Endodermal cell (in vitro differentiated cells): ENCODE measurements at regions not wholly inside any gene's neighbourhood (a gene's known extent, or its start where the extent isn't known, plus 50 kb on each side); places are given as distances from the start of the nearest gene placed in this dataset.

Source experiments
- DNase-seq: peaks from one replicate; pipeline ENCODE4 v3.0.0-alpha.2; 2017
- H3K27ac ChIP-seq: 2 replicates; pipeline ENCODE4 v1.5.1; 2013; ENCODE audit warnings: mild to moderate bottlenecking, low read depth, low read length, moderate library complexity
- H3K27me3 ChIP-seq: 2 replicates; pipeline ENCODE4 v1.6.1; 2013; ENCODE audit warnings: mild to moderate bottlenecking, low read length, moderate library complexity; ENCODE audit not compliant: insufficient read depth, control insufficient read depth, poor library complexity, severe bottlenecking
- H3K36me3 ChIP-seq: 2 replicates; pipeline ENCODE4 v1.7.0; 2013; ENCODE audit warnings: mild to moderate bottlenecking, low read length, moderate library complexity; ENCODE audit not compliant: control insufficient read depth, insufficient read depth
- H3K4me1 ChIP-seq: one replicate; pipeline ENCODE4 v1.7.0; 2013; ENCODE audit warnings: low read length; ENCODE audit not compliant: control insufficient read depth, insufficient read depth
- H3K4me3 ChIP-seq: 2 replicates; pipeline ENCODE4 v1.5.1; 2013; ENCODE audit warnings: mild to moderate bottlenecking, low read length, moderate library complexity
- H3K9ac ChIP-seq: 2 replicates; pipeline ENCODE4 v1.6.1; 2013; ENCODE audit warnings: mild to moderate bottlenecking, low read length, moderate library complexity; ENCODE audit not compliant: poor library complexity, severe bottlenecking; ENCODE audit errors: extremely low read depth
- H3K9me3 ChIP-seq: 2 replicates; pipeline ENCODE4 v1.6.1; 2013; ENCODE audit warnings: mild to moderate bottlenecking, low read length, moderate library complexity; ENCODE audit not compliant: control insufficient read depth
- H3K27ac Mint-ChIP-seq: 2 replicates; pipeline ENCODE4 v1.8.0; 2020; ENCODE audit warnings: mixed read lengths
- H3K27me3 Mint-ChIP-seq: 2 replicates; pipeline ENCODE4 v1.8.0; 2021; ENCODE audit warnings: mild to moderate bottlenecking, mixed read lengths; ENCODE audit not compliant: insufficient read depth
- H3K36me3 Mint-ChIP-seq: 2 replicates; pipeline ENCODE4 v1.8.0; 2020; ENCODE audit warnings: low read depth, mixed read lengths
- H3K4me1 Mint-ChIP-seq: 2 replicates; pipeline ENCODE4 v1.8.0; 2020; ENCODE audit warnings: mixed read lengths
- H3K4me3 Mint-ChIP-seq: 2 replicates; pipeline ENCODE4 v1.8.0; 2020; ENCODE audit warnings: mild to moderate bottlenecking, moderate library complexity, mixed read lengths
- H3K9me3 Mint-ChIP-seq: 2 replicates; pipeline ENCODE4 v1.8.0; 2020; ENCODE audit warnings: mild to moderate bottlenecking, mixed read lengths
- WGBS, 2 experiments: methylation state at CpG; one replicate each; pipeline versions ENCODE4 v1.1.5 to v1.1.7; 2013; ENCODE audit warnings: missing lambda C conversion rate in 2 of 2, mixed read lengths in 1 of 2; ENCODE audit not compliant: insufficient coverage in 1 of 2, insufficient read length in 1 of 2; 5-methylcytosine and 5-hydroxymethylcytosine counted together
- TF ChIP-seq, protein P1 (sequence below): fragments of 200-600 bp; sonication (generic); conservative IDR thresholded peaks from 2 replicates; pipeline ENCODE4 v1.5.0; 2021; ENCODE audit warnings: antibody characterized with exemption, mild to moderate bottlenecking

- no peaks in the 10 kb centered on the region for H3K36me3 ChIP-seq
- TF ChIP-seq, protein P1, sequence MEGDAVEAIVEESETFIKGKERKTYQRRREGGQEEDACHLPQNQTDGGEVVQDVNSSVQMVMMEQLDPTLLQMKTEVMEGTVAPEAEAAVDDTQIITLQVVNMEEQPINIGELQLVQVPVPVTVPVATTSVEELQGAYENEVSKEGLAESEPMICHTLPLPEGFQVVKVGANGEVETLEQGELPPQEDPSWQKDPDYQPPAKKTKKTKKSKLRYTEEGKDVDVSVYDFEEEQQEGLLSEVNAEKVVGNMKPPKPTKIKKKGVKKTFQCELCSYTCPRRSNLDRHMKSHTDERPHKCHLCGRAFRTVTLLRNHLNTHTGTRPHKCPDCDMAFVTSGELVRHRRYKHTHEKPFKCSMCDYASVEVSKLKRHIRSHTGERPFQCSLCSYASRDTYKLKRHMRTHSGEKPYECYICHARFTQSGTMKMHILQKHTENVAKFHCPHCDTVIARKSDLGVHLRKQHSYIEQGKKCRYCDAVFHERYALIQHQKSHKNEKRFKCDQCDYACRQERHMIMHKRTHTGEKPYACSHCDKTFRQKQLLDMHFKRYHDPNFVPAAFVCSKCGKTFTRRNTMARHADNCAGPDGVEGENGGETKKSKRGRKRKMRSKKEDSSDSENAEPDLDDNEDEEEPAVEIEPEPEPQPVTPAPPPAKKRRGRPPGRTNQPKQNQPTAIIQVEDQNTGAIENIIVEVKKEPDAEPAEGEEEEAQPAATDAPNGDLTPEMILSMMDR, result no peak
- Mint-ChIP-seq H3K4me1 (no peaks in the 10 kb centered on the region), H3K9me3 (no peaks in the 10 kb centered on the region), H3K27me3 (no peaks in the 10 kb centered on the region), H3K36me3 (no peaks in the 10 kb centered on the region), H3K4me3 (no peak overlapping the region), H3K27ac (no peak overlapping the region)
- WGBS, 2 experiments, result 84 to 91% methylated on average over 2 to 4 of the region's 4 CpGs
- peak overlapping the region; percentile 11 for H3K9ac ChIP-seq
- no peak for DNase-seq
- H3K27ac ChIP-seq, result no peak overlapping the region
- H3K9me3 ChIP-seq, result no peaks in the 10 kb centered on the region
- no peak overlapping the region for H3K4me3 ChIP-seq
- H3K4me1 ChIP-seq, result peaks cover 8% of the 10 kb centered on the region
- H3K27me3 ChIP-seq, result no peaks in the 10 kb centered on the region
These were observed 1214.9 kb upstream of the IGFBP7 start for GRCh38 chr4:58325070-58325469.

- no peak overlapping the region for H3K4me3 ChIP-seq
- Mint-ChIP-seq H3K36me3 (peaks cover 1% of the 10 kb centered on the region), H3K4me1 (peaks cover 2% of the 10 kb centered on the region), H3K27ac (no peak overlapping the region), H3K4me3 (no peak overlapping the region), H3K9me3 (peaks cover 11% of the 10 kb centered on the region), H3K27me3 (no peaks in the 10 kb centered on the region)
- TF ChIP-seq, protein P1, result no peak
- peaks cover 11% of the 10 kb centered on the region for H3K9me3 ChIP-seq
- no peak overlapping the region for H3K27ac ChIP-seq
- 98% methylated on average over 4 of the region's 4 CpGs; no CpG with 5 or more reads in 1 of the 2 experiments for WGBS, 2 experiments
- no peaks in the 10 kb centered on the region for H3K4me1 ChIP-seq
- no peaks in the 10 kb centered on the region for H3K27me3 ChIP-seq
- no peak overlapping the region for H3K9ac ChIP-seq
- H3K36me3 ChIP-seq, result no peaks in the 10 kb centered on the region
- no peak for DNase-seq
These were observed 1203.3 kb upstream of the IGFBP7 start for GRCh38 chr4:58313444-58313843.

DNA sequence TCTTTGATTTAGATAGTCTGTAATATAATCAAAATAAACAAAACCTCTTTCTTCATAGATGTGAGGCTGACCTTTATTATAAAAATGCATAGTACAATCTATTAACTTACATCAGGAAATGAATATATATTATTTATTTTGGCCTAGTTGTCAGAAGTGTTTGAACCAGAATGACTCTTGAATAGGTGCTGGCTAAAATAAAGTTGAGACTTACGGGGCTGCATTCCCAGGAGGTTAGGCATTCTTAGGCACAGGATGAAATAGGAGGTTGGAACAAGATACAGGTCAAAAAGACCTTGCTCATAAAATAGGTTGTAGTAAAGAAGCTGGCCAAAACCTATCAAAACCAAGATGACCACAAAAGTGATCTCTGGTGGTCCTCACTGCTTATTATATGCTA, 1193.3 kb upstream of the IGFBP7 start:
- no peaks in the 10 kb centered on the region for H3K9me3 ChIP-seq
- H3K9ac ChIP-seq, result no peak overlapping the region
- H3K27me3 ChIP-seq, result no peaks in the 10 kb centered on the region
- Mint-ChIP-seq H3K4me1 (peaks cover 10% of the 10 kb centered on the region), H3K9me3 (peaks cover 20% of the 10 kb centered on the region), H3K36me3 (peaks cover 4% of the 10 kb centered on the region), H3K27me3 (no peaks in the 10 kb centered on the region), H3K4me3 (no peak overlapping the region), H3K27ac (no peak overlapping the region)
- no peak for DNase-seq
- H3K4me1 ChIP-seq, result peaks cover 3% of the 10 kb centered on the region
- TF ChIP-seq, protein P1, result no peak
- 89% methylated on average over 1 of the region's 1 CpG; no CpG with 5 or more reads in 1 of the 2 experiments for WGBS, 2 experiments
- H3K27ac ChIP-seq, result no peak overlapping the region
- no peak overlapping the region for H3K4me3 ChIP-seq
- H3K36me3 ChIP-seq, result no peaks in the 10 kb centered on the region
